HCT116 (cell line): ENCODE measurements at regions not wholly inside any gene's neighbourhood (a gene's known extent, or its start where the extent isn't known, plus 50 kb on each side); places are given as distances from the start of the nearest gene placed in this dataset.
A peak's percentile ranks its signal among the peaks of the same experiment; 100 is the strongest.
"Not testable (repeated sequence)": the region's sequence is repeated elsewhere in the genome, so short reads cannot be mapped to it uniquely, and the experiment has no call there.

ENCODE experiments used
- ATAC-seq: fragments of 200-7000 bp; cut with Tn5 transposase; 2 replicates; pipeline ENCODE4 v1.9.1; 2020; ENCODE audit warnings: mild to moderate bottlenecking, moderate library complexity
- BruUV-seq: library from RNA; stranded (reverse); fragments of 400-500 nt; replicated peaks from 2 replicates; lab custom pipeline; 2021; lab: Mats Ljungman, UMichigan
- CTCF ChIA-PET: fragments of 300-600 bp; sonication (Branson Sonifier 250); formaldehyde crosslinking; loops from one replicate; lab custom pipeline; 2021; ENCODE audit warnings: antibody characterized with exemption; lab: Charles Lee
- POLR2A ChIA-PET: fragments of 300-600, 350-600 bp; sonication (Branson Sonifier 250); formaldehyde crosslinking; loops from one replicate; lab custom pipeline; 2021; ENCODE audit warnings: antibody characterized with exemption; lab: Charles Lee
- RAD21 ChIA-PET, 2 experiments: fragments of 300-600 bp; sonication (Branson Sonifier 250); formaldehyde crosslinking; loops; one replicate each; lab custom pipeline; 2023; ENCODE audit warnings: low total read pairs in 2 of 2; ENCODE audit not compliant: uncharacterized antibody in 2 of 2, unreplicated experiment in 2 of 2, low non-redundant PET in 1 of 2; lab: Charles Lee
- DNase-seq: peaks from one replicate; pipeline ENCODE4 v3.0.0-alpha.2; 2010; ENCODE audit warnings: low read depth, low spot score
- H2AFZ ChIP-seq: fragments of 200-600 bp; shearing (Covaris generic), sonication (generic); 2 replicates; pipeline ENCODE4 v1.6.1; 2017; ENCODE audit warnings: low read depth, mixed run types, mixed read lengths, antibody characterized with exemption, low read length; ENCODE audit not compliant: poor library complexity, severe bottlenecking
- H3K27ac ChIP-seq: 2 replicates; pipeline ENCODE4 v1.5.1; 2012; ENCODE audit warnings: low read depth, low read length
- H3K27me3 ChIP-seq: fragments of 200-600 bp; sonication (generic); 2 replicates; pipeline ENCODE4 v1.6.1; 2016; ENCODE audit warnings: mixed run types, low read length, mixed read lengths; ENCODE audit not compliant: insufficient read depth
- H3K36me3 ChIP-seq, 2 experiments: fragments of 200-500 bp in 1 of 2; fragments of 200-600 bp in 1 of 2; sonication (Bioruptor generic) in 1 of 2; sonication (generic) in 1 of 2; 2 replicates each; pipeline versions ENCODE4 v1.5.1 to v1.6.1; 2014 to 2016; ENCODE audit warnings: low read length in 2 of 2, inconsistent platforms in 1 of 2, mixed read lengths in 1 of 2, mixed run types in 1 of 2; ENCODE audit not compliant: insufficient read depth in 2 of 2, control insufficient read depth in 1 of 2
- H3K4me1 ChIP-seq, 2 experiments: fragments of 200-600 bp in 1 of 2; sonication (generic) in 1 of 2; 2 replicates each; pipeline versions ENCODE4 v1.5.1 to v1.6.1; 2012 to 2017; ENCODE audit warnings: low read length in 2 of 2, inconsistent platforms in 1 of 2, mild to moderate bottlenecking in 1 of 2, mixed read lengths in 1 of 2, mixed run types in 1 of 2, moderate library complexity in 1 of 2; ENCODE audit not compliant: insufficient read depth in 2 of 2, control insufficient read depth in 1 of 2
- H3K4me2 ChIP-seq: fragments of 200-600 bp; sonication (generic); 2 replicates; pipeline ENCODE4 v1.6.1; 2017; ENCODE audit warnings: mixed run types, low read length, mixed read lengths
- H3K4me3 ChIP-seq, 2 experiments: fragments of 200-600 bp in 1 of 2; sonication (generic) in 1 of 2; replicated peaks in 1 of 2; 2 replicates each; pipeline ENCODE4 v1.5.1; 2011 to 2016; ENCODE audit warnings: low read length in 2 of 2, control low read depth in 1 of 2, low read depth in 1 of 2, mild to moderate bottlenecking in 1 of 2, mixed read lengths in 1 of 2, mixed run types in 1 of 2
- H3K79me2 ChIP-seq: fragments of 200-600 bp; sonication (generic); 2 replicates; pipeline ENCODE4 v1.6.1; 2017; ENCODE audit warnings: mild to moderate bottlenecking, mixed run types, low read length, moderate library complexity, mixed read lengths; ENCODE audit not compliant: insufficient read depth
- H3K9ac ChIP-seq: fragments of 200-600 bp; sonication (generic); 2 replicates; pipeline ENCODE4 v1.6.1; 2016; ENCODE audit warnings: low read length, mixed read lengths
- H3K9me2 ChIP-seq: fragments of 200-600 bp; sonication (generic), shearing (Covaris generic); 2 replicates; pipeline ENCODE4 v1.6.1; 2017; ENCODE audit warnings: mixed run types, mild to moderate bottlenecking, moderate library complexity; ENCODE audit not compliant: insufficient read depth
- H3K9me3 ChIP-seq, 2 experiments: fragments of 200-500 bp in 1 of 2; fragments of 200-600 bp in 1 of 2; sonication (Bioruptor generic) in 1 of 2; sonication (generic) in 1 of 2; 2 replicates each; pipeline ENCODE4 v1.6.1; 2014 to 2017; ENCODE audit warnings: low read length in 2 of 2, mixed read lengths in 2 of 2, inconsistent platforms in 1 of 2, low read depth in 1 of 2, mild to moderate bottlenecking in 1 of 2, mixed run types in 1 of 2, moderate library complexity in 1 of 2; ENCODE audit not compliant: control insufficient read depth in 1 of 2, insufficient read depth in 1 of 2
- H4K20me1 ChIP-seq: fragments of 200-600 bp; sonication (generic), shearing (Covaris generic); 2 replicates; pipeline ENCODE4 v1.6.1; 2017; ENCODE audit warnings: mixed run types, mild to moderate bottlenecking, moderate library complexity; ENCODE audit not compliant: insufficient read depth
- CEBPB ChIP-seq: IDR thresholded peaks from 2 replicates; pipeline ENCODE4 v1.6.1; 2012; ENCODE audit warnings: low read depth
- EGR1 ChIP-seq: IDR thresholded peaks from 2 replicates; pipeline ENCODE4 v1.6.1; 2012; ENCODE audit warnings: low read depth
- RAD21 ChIP-seq: IDR thresholded peaks from 2 replicates; pipeline ENCODE4 v1.6.1; 2012; ENCODE audit warnings: low read depth, mild to moderate bottlenecking
- SIN3A ChIP-seq: IDR thresholded peaks from 2 replicates; pipeline ENCODE4 v1.6.1; 2012; ENCODE audit warnings: low read depth
- SP1 ChIP-seq: IDR thresholded peaks from 2 replicates; pipeline ENCODE4 v1.6.1; 2012; ENCODE audit warnings: low read depth
- YY1 ChIP-seq: IDR thresholded peaks from 2 replicates; pipeline ENCODE4 v1.6.1; 2011; ENCODE audit warnings: low read length, low read depth, moderate library complexity, mild to moderate bottlenecking; ENCODE audit not compliant: insufficient replicate concordance; ENCODE audit errors: extremely low read depth
- intact Hi-C: fragments of 100-400 bp; cut with micrococcal nuclease; formaldehyde crosslinking; loops from 2 replicates; pipeline ENCODE4 v1.10.0; 2022
- TF ChIP-seq, protein P1 (sequence below): IDR thresholded peaks from 2 replicates; pipeline ENCODE4 v1.6.1; 2012; ENCODE audit warnings: low read depth
- TF ChIP-seq, protein P2 (sequence below): IDR thresholded peaks from 2 replicates; pipeline ENCODE4 v1.6.1; 2012

DNA sequence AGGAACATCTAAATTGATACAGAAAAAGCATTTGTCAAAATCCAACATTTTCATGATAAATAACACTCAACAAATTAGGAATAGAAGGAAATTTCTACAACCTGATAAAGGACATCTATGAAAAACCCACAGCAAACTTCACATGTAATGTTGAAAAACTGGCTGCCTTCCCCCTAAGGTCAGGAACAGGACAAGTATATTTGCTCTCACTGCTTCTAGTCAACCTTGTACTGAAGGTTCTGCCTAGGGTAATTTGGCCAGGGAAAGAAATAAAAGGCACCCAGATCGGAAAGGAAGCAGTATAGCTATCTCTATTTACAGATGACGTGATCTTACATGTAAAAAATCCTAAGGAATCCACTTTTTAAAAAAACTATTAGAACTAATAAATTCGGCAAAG is 97.1 kb upstream of the USP9X start:
- Histone ChIP-seq H3K4me2 (no peak overlapping the region), H3K36me3 (no peaks in the 10 kb centered on the region), H3K9me2 (no peaks in the 10 kb centered on the region), H4K20me1 (no peaks in the 10 kb centered on the region), H3K9ac (no peak overlapping the region), H3K27me3 (no peaks in the 10 kb centered on the region), H2AFZ (no peak overlapping the region), H3K79me2 (no peaks in the 10 kb centered on the region), H3K4me3 (no peak overlapping the region), H3K9me3 (no peaks in the 10 kb centered on the region), H3K27ac (no peak overlapping the region), H3K4me1 (no peaks in the 10 kb centered on the region)
- BruUV-seq, result no TSS peak
- no peak for TF ChIP-seq SIN3A
- intact Hi-C loops, result no loop called here
- ChIA-PET POLR2A (no interaction called here), RAD21 (no interaction called here), CTCF (no interaction called here)
- ATAC-seq, result no peak
- no peak for DNase-seq

DNA sequence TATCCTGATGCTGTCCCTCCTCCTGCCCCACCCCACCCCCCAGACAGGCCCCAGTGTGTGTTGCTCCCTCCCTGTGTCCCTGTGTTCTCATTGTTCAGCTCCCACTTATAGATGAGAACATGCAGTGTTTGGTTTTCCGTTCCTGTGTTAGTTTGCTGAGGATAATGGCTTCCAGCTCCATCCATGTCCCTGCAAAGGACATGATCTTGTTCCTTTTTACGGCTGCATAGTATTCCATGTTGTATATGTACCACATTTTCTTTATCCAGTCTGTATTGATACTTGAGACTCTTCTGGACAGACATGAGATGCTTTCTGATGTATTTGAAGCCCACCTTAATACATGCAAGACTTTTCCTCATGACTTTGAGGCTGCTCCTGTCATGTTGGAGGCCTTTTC is 91.8 kb upstream of the USP9X start:
- BruUV-seq, POLR2A ChIA-PET, H3K9me2 ChIP-seq, H3K9ac ChIP-seq, ATAC-seq, H3K9me3 ChIP-seq, H3K79me2 ChIP-seq, intact Hi-C loops, H3K4me1 ChIP-seq, H3K27me3 ChIP-seq, H2AFZ ChIP-seq, CTCF ChIA-PET, H3K4me3 ChIP-seq, H3K36me3 ChIP-seq, RAD21 ChIA-PET, H3K4me2 ChIP-seq, H4K20me1 ChIP-seq, DNase-seq, H3K27ac ChIP-seq: not testable (repeated sequence)

DNA sequence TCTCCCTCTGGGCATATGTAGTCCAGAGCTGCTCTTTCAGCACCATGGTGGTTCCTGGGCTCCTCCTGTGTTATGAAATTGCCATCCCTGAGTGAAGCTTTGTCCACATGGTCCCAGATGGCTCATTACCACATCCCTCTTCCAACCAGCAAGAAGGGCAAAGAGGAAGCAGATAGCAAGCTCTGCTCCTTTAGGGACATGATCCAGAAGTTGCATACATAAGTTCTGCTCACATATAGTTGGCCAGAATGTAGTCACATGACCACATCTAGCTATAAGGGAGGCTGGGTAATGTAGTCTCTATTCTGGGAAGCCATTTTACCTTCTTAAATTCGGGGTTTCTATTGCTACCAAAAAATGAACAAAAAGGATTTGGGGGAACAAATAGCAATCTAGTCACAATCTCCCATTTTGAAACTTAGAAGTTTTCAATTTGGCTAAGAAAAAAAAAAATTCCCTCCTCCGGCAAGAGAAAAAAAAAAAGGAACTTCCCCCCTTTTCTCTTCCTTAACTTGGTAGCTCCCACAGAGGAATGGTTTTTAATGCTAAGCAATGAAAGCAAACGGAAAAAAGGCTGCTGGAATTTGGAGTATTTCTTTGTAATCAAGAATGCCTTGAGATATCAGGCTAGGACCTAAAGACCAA is 88.2 kb upstream of the USP9X start:
- peak overlapping the region; percentile 98 for H2AFZ ChIP-seq
- H3K9me3 ChIP-seq, result no peaks in the 10 kb centered on the region
- no peaks in the 10 kb centered on the region for H3K79me2 ChIP-seq
- no peaks in the 10 kb centered on the region for H4K20me1 ChIP-seq
- H3K4me3 ChIP-seq, result no peak overlapping the region
- no peaks in the 10 kb centered on the region for H3K27me3 ChIP-seq
- ATAC-seq (peak; percentile 95), DNase-seq (peak; percentile 42)
- intact Hi-C loops, result no loop called here
- peaks cover 0 to 8% of the 10 kb centered on the region in 2 experiments; a peak in 2 of 4 replicates for H3K4me1 ChIP-seq
- no peak overlapping the region for H3K9ac ChIP-seq
- H3K36me3 ChIP-seq, result no peaks in the 10 kb centered on the region
- H3K4me2 ChIP-seq, result 0 out of 2 replicates have a peak overlapping the region, but pooled peaks have one; percentile 23
- H3K9me2 ChIP-seq, result no peaks in the 10 kb centered on the region
- ChIA-PET CTCF (interaction anchor here (1.2 kb wide), 1 partner anchor 118 kb away, joined by 3 read pairs; no protein-coding TSS in a partner anchor), RAD21 (no interaction called here), POLR2A (interaction anchor here (0.7 kb wide), 2 partner anchors 337 to 358 kb away, joined by 3 read pairs; partner anchors contain the start of gene DDX3X)
- no peak overlapping the region for H3K27ac ChIP-seq
- TF ChIP-seq YY1 (peak; percentile 84), RAD21 (no peak), EGR1 (no peak), SP1 (peak; percentile 45; the same call in 1 of the 2 replicates), CEBPB (no peak)
- TF ChIP-seq, protein P1, sequence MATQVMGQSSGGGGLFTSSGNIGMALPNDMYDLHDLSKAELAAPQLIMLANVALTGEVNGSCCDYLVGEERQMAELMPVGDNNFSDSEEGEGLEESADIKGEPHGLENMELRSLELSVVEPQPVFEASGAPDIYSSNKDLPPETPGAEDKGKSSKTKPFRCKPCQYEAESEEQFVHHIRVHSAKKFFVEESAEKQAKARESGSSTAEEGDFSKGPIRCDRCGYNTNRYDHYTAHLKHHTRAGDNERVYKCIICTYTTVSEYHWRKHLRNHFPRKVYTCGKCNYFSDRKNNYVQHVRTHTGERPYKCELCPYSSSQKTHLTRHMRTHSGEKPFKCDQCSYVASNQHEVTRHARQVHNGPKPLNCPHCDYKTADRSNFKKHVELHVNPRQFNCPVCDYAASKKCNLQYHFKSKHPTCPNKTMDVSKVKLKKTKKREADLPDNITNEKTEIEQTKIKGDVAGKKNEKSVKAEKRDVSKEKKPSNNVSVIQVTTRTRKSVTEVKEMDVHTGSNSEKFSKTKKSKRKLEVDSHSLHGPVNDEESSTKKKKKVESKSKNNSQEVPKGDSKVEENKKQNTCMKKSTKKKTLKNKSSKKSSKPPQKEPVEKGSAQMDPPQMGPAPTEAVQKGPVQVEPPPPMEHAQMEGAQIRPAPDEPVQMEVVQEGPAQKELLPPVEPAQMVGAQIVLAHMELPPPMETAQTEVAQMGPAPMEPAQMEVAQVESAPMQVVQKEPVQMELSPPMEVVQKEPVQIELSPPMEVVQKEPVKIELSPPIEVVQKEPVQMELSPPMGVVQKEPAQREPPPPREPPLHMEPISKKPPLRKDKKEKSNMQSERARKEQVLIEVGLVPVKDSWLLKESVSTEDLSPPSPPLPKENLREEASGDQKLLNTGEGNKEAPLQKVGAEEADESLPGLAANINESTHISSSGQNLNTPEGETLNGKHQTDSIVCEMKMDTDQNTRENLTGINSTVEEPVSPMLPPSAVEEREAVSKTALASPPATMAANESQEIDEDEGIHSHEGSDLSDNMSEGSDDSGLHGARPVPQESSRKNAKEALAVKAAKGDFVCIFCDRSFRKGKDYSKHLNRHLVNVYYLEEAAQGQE, result no peak
- TF ChIP-seq, protein P2, sequence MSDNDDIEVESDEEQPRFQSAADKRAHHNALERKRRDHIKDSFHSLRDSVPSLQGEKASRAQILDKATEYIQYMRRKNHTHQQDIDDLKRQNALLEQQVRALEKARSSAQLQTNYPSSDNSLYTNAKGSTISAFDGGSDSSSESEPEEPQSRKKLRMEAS, result no peak
- BruUV-seq, result no TSS peak
